ENCODE measurements at regions not wholly inside any gene's neighbourhood (a gene's known extent, or its start where the extent isn't known, plus 50 kb on each side); places are given as distances from the start of the nearest gene placed in this dataset.

DNA sequence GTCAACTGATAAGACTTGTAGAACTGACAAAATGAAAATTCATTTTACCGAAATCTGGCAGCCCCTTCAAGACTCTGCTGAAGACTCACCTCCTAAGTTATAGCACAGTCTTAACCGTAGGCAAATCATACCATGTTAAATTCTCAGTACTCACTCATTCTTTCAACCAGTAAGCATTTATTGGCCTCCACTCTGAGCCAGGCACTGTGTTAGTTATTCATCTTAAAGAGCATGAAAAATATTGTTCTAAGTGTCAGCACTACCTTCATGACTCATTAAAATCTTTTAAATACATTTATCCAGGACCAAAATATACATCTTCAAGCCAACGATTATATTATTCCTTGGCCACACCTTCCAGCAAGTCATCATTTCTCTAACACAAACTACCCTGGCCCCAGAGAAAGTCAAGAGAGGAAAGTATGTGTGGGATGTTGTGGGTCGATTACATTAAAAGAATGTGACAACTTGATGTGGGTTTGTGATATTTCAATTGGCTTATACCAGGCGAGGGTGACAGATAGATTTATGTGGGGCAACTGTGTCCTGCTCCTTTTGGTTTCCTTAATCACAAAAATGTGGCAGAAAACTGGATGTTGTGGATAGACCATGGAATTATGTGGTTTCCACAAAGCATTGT is 55.0 kb downstream of the TMEM30B start:
- Histone ChIP-seq H3K9me3 (no peaks in the 10 kb centered on the region), H3K36me3 (no peaks in the 10 kb centered on the region), H3K27me3 (no peaks in the 10 kb centered on the region), H3K27ac (no peak overlapping the region), H3K4me3 (no peak overlapping the region), H3K4me1 (no peaks in the 10 kb centered on the region)
- TF ChIP-seq POLR2A (IDR thresholded peaks at IDR 0.05): no peak
- TF ChIP-seq, protein P1, sequence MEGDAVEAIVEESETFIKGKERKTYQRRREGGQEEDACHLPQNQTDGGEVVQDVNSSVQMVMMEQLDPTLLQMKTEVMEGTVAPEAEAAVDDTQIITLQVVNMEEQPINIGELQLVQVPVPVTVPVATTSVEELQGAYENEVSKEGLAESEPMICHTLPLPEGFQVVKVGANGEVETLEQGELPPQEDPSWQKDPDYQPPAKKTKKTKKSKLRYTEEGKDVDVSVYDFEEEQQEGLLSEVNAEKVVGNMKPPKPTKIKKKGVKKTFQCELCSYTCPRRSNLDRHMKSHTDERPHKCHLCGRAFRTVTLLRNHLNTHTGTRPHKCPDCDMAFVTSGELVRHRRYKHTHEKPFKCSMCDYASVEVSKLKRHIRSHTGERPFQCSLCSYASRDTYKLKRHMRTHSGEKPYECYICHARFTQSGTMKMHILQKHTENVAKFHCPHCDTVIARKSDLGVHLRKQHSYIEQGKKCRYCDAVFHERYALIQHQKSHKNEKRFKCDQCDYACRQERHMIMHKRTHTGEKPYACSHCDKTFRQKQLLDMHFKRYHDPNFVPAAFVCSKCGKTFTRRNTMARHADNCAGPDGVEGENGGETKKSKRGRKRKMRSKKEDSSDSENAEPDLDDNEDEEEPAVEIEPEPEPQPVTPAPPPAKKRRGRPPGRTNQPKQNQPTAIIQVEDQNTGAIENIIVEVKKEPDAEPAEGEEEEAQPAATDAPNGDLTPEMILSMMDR (IDR thresholded peaks at IDR 0.05): no peak
- no peak for DNase-seq

DNA sequence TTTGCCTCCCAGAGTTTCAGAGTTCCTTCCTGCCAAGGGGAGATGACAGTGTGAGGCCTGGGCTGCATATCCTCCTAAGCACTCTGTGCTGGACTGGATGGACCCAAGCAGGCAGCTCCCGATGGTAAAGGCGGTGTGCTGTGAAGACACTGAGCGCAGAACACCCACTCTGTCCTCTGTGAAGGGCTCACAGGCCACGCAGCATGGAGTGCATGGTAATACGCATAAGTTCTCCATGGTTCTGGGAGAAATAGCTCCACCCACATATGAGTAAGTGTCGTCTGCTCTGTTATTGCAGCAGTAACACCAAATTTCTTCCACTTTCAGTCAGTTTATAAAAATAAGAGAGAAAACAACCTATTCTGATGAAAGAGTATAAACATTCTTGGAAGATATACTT is 55.8 kb downstream of the TMEM30B start:
- H3K4me1 ChIP-seq: no peaks in the 10 kb centered on the region
- H3K9me3 ChIP-seq: no peaks in the 10 kb centered on the region
- H3K27ac ChIP-seq: no peak overlapping the region
- H3K36me3 ChIP-seq: no peaks in the 10 kb centered on the region
- H3K4me3 ChIP-seq: no peak overlapping the region
- TF ChIP-seq POLR2A (IDR thresholded peaks at IDR 0.05): no peak
- TF ChIP-seq, protein P1 (IDR thresholded peaks at IDR 0.05): no peak
- no peaks in the 10 kb centered on the region for H3K27me3 ChIP-seq
- DNase-seq: no peak

DNA sequence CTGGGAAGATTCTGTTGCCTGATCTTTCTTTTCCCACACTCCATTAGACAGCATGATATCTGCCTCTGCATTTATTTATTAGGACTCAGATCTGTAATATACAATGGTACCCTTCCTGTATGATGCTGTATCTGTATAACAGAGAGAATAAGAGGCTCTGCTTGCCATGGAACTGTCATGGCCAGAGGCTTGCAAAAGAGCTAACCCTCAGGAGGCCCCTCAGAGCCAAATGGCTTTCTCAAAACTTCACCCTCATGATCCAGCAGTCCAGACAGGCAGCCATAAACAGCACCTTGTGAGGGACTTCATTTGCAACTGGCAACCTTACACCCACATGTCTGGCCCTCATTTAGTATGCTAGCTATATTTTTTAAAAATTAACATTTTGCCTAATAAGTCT is 57.6 kb downstream of the TMEM30B start:
- no peak overlapping the region for H3K27ac ChIP-seq
- no peaks in the 10 kb centered on the region for H3K4me1 ChIP-seq
- TF ChIP-seq, protein P1 (IDR thresholded peaks at IDR 0.05): no peak
- TF ChIP-seq POLR2A (IDR thresholded peaks at IDR 0.05): no peak
- no peak overlapping the region for H3K4me3 ChIP-seq
- no peak for DNase-seq
- no peaks in the 10 kb centered on the region for H3K9me3 ChIP-seq
- no peaks in the 10 kb centered on the region for H3K36me3 ChIP-seq
- no peaks in the 10 kb centered on the region for H3K27me3 ChIP-seq

DNA sequence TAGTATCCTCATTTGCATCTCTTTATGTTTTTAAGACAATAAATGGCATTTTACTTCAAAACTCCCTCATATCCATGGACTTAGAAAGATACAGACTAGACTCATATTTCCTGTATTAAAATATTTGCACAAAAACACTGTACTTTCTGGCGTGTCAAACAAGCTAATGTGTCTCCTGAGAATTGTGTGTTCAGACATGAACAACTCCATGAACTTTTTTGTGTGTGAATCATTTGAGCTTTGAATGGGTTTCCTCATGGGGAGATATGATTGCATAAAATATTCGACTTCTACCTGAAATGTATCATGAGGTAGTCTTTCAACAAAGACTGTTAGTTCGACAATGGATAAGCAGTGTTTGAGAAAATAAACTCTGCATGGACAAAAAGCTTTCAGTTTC is 58.8 kb downstream of the TMEM30B start:
- no peak for TF ChIP-seq POLR2A (IDR thresholded peaks at IDR 0.05)
- TF ChIP-seq, protein P1 (IDR thresholded peaks at IDR 0.05): no peak
- DNase-seq: no peak
- no peaks in the 10 kb centered on the region for H3K27me3 ChIP-seq

DNA sequence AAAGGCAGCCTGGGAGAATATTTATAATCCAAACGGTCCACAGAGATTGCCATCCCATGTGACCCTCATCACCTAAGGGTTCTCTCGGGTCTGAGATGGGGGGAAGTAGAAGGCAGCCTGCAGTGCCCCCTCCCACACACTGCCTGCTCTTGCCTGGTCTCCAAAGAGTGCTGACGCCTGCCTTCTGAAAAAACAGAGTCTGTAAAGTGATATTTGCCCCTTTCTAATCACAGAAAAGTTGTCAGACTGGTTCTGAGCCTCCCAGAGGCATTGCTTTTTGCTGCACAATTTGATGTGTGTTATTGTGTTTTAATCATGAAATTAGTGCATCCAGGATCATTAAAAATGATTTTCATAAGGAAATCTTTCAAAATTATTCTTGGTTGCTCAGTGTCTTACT is 59.2 kb downstream of the TMEM30B start:
- Histone ChIP-seq H3K27me3 (no peaks in the 10 kb centered on the region), H3K9me3 (no peaks in the 10 kb centered on the region), H3K27ac (no peak overlapping the region), H3K36me3 (no peaks in the 10 kb centered on the region), H3K4me3 (no peak overlapping the region), H3K4me1 (no peaks in the 10 kb centered on the region)
- DNase-seq: no peak
- TF ChIP-seq POLR2A (IDR thresholded peaks at IDR 0.05): no peak
- TF ChIP-seq, protein P1 (IDR thresholded peaks at IDR 0.05): no peak

More for the DNA sequence above, 58.8 kb downstream of the TMEM30B start:
- H3K4me3 ChIP-seq: no peak overlapping the region
- no peak overlapping the region for H3K27ac ChIP-seq
- no peaks in the 10 kb centered on the region for H3K36me3 ChIP-seq
- no peaks in the 10 kb centered on the region for H3K9me3 ChIP-seq
- H3K4me1 ChIP-seq: no peaks in the 10 kb centered on the region

DNA sequence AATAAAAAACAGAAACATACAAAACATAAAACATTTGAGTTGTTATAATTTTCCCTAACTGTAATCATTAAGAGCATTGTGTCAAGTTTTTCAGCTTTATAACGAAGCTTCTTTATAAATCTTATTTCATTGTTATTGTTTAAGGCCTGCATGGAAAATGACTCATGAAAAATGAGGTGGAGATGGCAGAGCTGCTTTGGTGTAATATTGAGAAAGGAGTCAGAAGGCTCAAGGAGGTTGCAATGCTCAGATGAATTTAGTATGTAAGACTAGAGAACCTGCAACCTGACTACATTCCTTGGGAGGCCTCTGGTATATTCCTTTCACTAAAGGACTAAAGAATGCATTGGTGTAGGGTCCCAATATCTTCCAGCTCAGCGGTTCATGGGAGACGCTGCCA is 61.5 kb downstream of the TMEM30B start:
- Histone ChIP-seq H3K27ac (no peak overlapping the region), H3K9me3 (no peaks in the 10 kb centered on the region), H3K4me3 (no peak overlapping the region), H3K36me3 (no peaks in the 10 kb centered on the region), H3K4me1 (no peaks in the 10 kb centered on the region), H3K27me3 (no peaks in the 10 kb centered on the region)
- no peak for DNase-seq
- TF ChIP-seq, protein P1 (IDR thresholded peaks at IDR 0.05): no peak
- TF ChIP-seq POLR2A (IDR thresholded peaks at IDR 0.05): no peak
